H9 (cell line): ENCODE measurements at regions not wholly inside any gene's neighbourhood (a gene's known extent, or its start where the extent isn't known, plus 50 kb on each side); places are given as distances from the start of the nearest gene placed in this dataset.
"Not testable (repeated sequence)": the region's sequence is repeated elsewhere in the genome, so short reads cannot be mapped to it uniquely, and the experiment has no call there.

ENCODE experiments used
- DNase-seq: peaks from one replicate; pipeline ENCODE4 v3.0.0-alpha.2; 2017
- H2AFZ ChIP-seq: one replicate; pipeline ENCODE4 v1.6.1; 2013; ENCODE audit warnings: mild to moderate bottlenecking, low read length, control low read depth, moderate library complexity
- H2AK5ac ChIP-seq: 2 replicates; pipeline ENCODE4 v1.6.1; 2013; ENCODE audit warnings: low read length, control low read depth, mixed read lengths; ENCODE audit not compliant: insufficient read length
- H2BK120ac ChIP-seq: one replicate; pipeline ENCODE4 v1.6.1; 2013; ENCODE audit warnings: low read depth, mild to moderate bottlenecking, low read length, control low read depth, inconsistent platforms; ENCODE audit not compliant: poor library complexity, severe bottlenecking
- H2BK12ac ChIP-seq: 2 replicates; pipeline ENCODE4 v1.6.1; 2013; ENCODE audit warnings: low read length, control low read depth, mixed read lengths, low read depth; ENCODE audit not compliant: insufficient read length
- H2BK15ac ChIP-seq: 2 replicates; pipeline ENCODE4 v1.6.1; 2013; ENCODE audit warnings: low read depth, low read length, control low read depth
- H2BK20ac ChIP-seq: one replicate; pipeline ENCODE4 v1.6.1; 2013; ENCODE audit warnings: low read depth, mild to moderate bottlenecking, low read length, control low read depth, inconsistent platforms; ENCODE audit not compliant: poor library complexity, severe bottlenecking
- H2BK5ac ChIP-seq: 2 replicates; pipeline ENCODE4 v1.6.1; 2013; ENCODE audit warnings: low read length, control low read depth, mixed read lengths; ENCODE audit not compliant: insufficient read length
- H3K14ac ChIP-seq: 2 replicates; pipeline ENCODE4 v1.6.1; 2013; ENCODE audit warnings: low read length, control low read depth; ENCODE audit not compliant: insufficient read depth
- H3K18ac ChIP-seq: 2 replicates; pipeline ENCODE4 v1.6.1; 2013; ENCODE audit warnings: low read depth, mild to moderate bottlenecking, mixed read lengths, low read length, control low read depth; ENCODE audit not compliant: insufficient read length
- H3K23ac ChIP-seq: 2 replicates; pipeline ENCODE4 v1.6.1; 2013; ENCODE audit warnings: low read length, control low read depth, mixed read lengths, low read depth; ENCODE audit not compliant: insufficient read length
- H3K23me2 ChIP-seq: 2 replicates; pipeline ENCODE4 v1.6.1; 2013; ENCODE audit warnings: low read depth, mild to moderate bottlenecking, mixed read lengths, low read length, control low read depth; ENCODE audit not compliant: insufficient read length, poor library complexity, severe bottlenecking
- H3K27ac ChIP-seq: 2 replicates; pipeline ENCODE4 v1.5.1; 2013; ENCODE audit warnings: low read length, control low read depth, mixed read lengths, low read depth; ENCODE audit not compliant: insufficient read length
- H3K27me3 ChIP-seq: 2 replicates; pipeline ENCODE4 v1.6.1; 2013; ENCODE audit warnings: low read length, control low read depth, inconsistent platforms; ENCODE audit not compliant: insufficient read depth
- H3K4ac ChIP-seq: 2 replicates; pipeline ENCODE4 v1.6.1; 2013; ENCODE audit warnings: low read depth, mild to moderate bottlenecking, control low read depth, inconsistent platforms, low read length, moderate library complexity
- H3K4me1 ChIP-seq: 2 replicates; pipeline ENCODE4 v1.6.1; 2013; ENCODE audit warnings: low read length, control low read depth, inconsistent platforms; ENCODE audit not compliant: insufficient read depth
- H3K4me2 ChIP-seq: 2 replicates; pipeline ENCODE4 v1.6.1; 2013; ENCODE audit warnings: low read length, control low read depth, mixed read lengths; ENCODE audit not compliant: insufficient read length, insufficient read depth
- H3K56ac ChIP-seq: 2 replicates; pipeline ENCODE4 v1.6.1; 2013; ENCODE audit warnings: low read depth, mild to moderate bottlenecking, mixed read lengths, low read length, control low read depth; ENCODE audit not compliant: insufficient read length
- H3K79me1 ChIP-seq: 2 replicates; pipeline ENCODE4 v1.6.1; 2013; ENCODE audit warnings: low read depth, mild to moderate bottlenecking, moderate library complexity, low read length, control low read depth, inconsistent platforms; ENCODE audit not compliant: insufficient read depth, poor library complexity, severe bottlenecking
- H3K79me2 ChIP-seq: 2 replicates; pipeline ENCODE4 v1.6.1; 2013; ENCODE audit warnings: low read length, control low read depth, inconsistent platforms; ENCODE audit not compliant: insufficient read depth
- H3K9ac ChIP-seq: 2 replicates; pipeline ENCODE4 v1.6.1; 2013; ENCODE audit warnings: low read length, control low read depth, mixed read lengths; ENCODE audit not compliant: insufficient read length; ENCODE audit errors: extremely low read depth
- H3K9me3 ChIP-seq: one replicate; pipeline ENCODE4 v1.6.1; 2013; ENCODE audit warnings: low read depth, low read length, inconsistent platforms; ENCODE audit not compliant: control insufficient read depth
- H3T11ph ChIP-seq: one replicate; pipeline ENCODE4 v1.6.1; 2013; ENCODE audit warnings: mild to moderate bottlenecking, low read length, control low read depth, inconsistent platforms
- H4K20me1 ChIP-seq: one replicate; pipeline ENCODE4 v1.6.1; 2013; ENCODE audit not compliant: control insufficient read depth, insufficient read length, insufficient read depth
- H4K5ac ChIP-seq: 2 replicates; pipeline ENCODE4 v1.6.1; 2013; ENCODE audit warnings: low read depth, mild to moderate bottlenecking, mixed read lengths, low read length, control low read depth; ENCODE audit not compliant: insufficient read length
- H4K8ac ChIP-seq: replicated peaks from 2 replicates; pipeline ENCODE4 v1.6.1; 2013; ENCODE audit warnings: low read length, control low read depth, mixed read lengths, low read depth; ENCODE audit not compliant: insufficient read length
- H4K91ac ChIP-seq: 2 replicates; pipeline ENCODE4 v1.6.1; 2013; ENCODE audit warnings: low read depth, mild to moderate bottlenecking, moderate library complexity, mixed read lengths, low read length, control low read depth; ENCODE audit not compliant: insufficient read length
- H3K27ac Mint-ChIP-seq, 3 experiments: 2 replicates in 2 of 3; 3 replicates in 1 of 3; pipeline ENCODE4 v1.8.0; 2020 to 2021; ENCODE audit warnings: mixed read lengths in 3 of 3, mild to moderate bottlenecking in 1 of 3, moderate library complexity in 1 of 3
- H3K27me3 Mint-ChIP-seq: 2 replicates; pipeline ENCODE4 v1.8.0; 2021; ENCODE audit warnings: low read depth, mild to moderate bottlenecking, moderate library complexity, mixed read lengths
- H3K36me3 Mint-ChIP-seq, 3 experiments: 2 replicates in 2 of 3; 3 replicates in 1 of 3; pipeline ENCODE4 v1.8.0; 2020 to 2021; ENCODE audit warnings: low read depth in 3 of 3, mixed read lengths in 3 of 3; ENCODE audit not compliant: insufficient read depth in 1 of 3
- H3K4me1 Mint-ChIP-seq, 2 experiments: 2 replicates each; pipeline ENCODE4 v1.8.0; 2020; ENCODE audit warnings: mixed read lengths in 2 of 2
- H3K4me3 Mint-ChIP-seq, 2 experiments: 2 replicates in 1 of 2; 3 replicates in 1 of 2; pipeline ENCODE4 v1.8.0; 2020 to 2021; ENCODE audit warnings: mild to moderate bottlenecking in 2 of 2, mixed read lengths in 2 of 2, moderate library complexity in 1 of 2
- H3K9me3 Mint-ChIP-seq, 2 experiments: 2 replicates in 1 of 2; 3 replicates in 1 of 2; pipeline ENCODE4 v1.8.0; 2020; ENCODE audit warnings: mild to moderate bottlenecking in 2 of 2, mixed read lengths in 2 of 2, moderate library complexity in 1 of 2
- CTCF ChIP-seq: fragments of 200-600 bp; sonication (generic); conservative IDR thresholded peaks from 3 replicates; pipeline ENCODE4 v1.8.0; 2021; ENCODE audit warnings: antibody characterized with exemption, mild to moderate bottlenecking
- WGBS: extraction: QIAGEN DNeasy Blood & Tissue Kit; methylation state at CpG from one replicate; pipeline ENCODE4 v1.1.7; 2013; ENCODE audit warnings: missing lambda C conversion rate, low lambda C conversion rate, mixed read lengths; ENCODE audit not compliant: insufficient read length; ENCODE audit errors: extremely low coverage; 5-methylcytosine and 5-hydroxymethylcytosine counted together

- Histone ChIP-seq H3K27ac (no peak overlapping the region), H3K79me2 (no peaks in the 10 kb centered on the region), H3K9ac (no peak overlapping the region), H2BK120ac (no peak overlapping the region), H3K18ac (no peak overlapping the region), H3K9me3 (no peaks in the 10 kb centered on the region), H2AK5ac (no peak overlapping the region), H3K79me1 (no peaks in the 10 kb centered on the region), H4K20me1 (no peaks in the 10 kb centered on the region), H3K23me2 (no peaks in the 10 kb centered on the region), H3K4me1 (no peaks in the 10 kb centered on the region), H2BK20ac (no peak overlapping the region), H4K8ac (no peak overlapping the region), H3K27me3 (peaks cover 20% of the 10 kb centered on the region; the same call in 1 of the 2 replicates), H3K4me2 (no peak overlapping the region), H4K5ac (no peak overlapping the region), H3K14ac (no peak overlapping the region), H4K91ac (no peak overlapping the region), H3K4ac (no peak overlapping the region), H3K56ac (no peak overlapping the region), H3T11ph (no peak overlapping the region), H2BK12ac (no peak overlapping the region), H2BK15ac (no peak overlapping the region), H2AFZ (no peak overlapping the region), H2BK5ac (no peak overlapping the region), H3K23ac (no peak overlapping the region)
- peaks cover 46 to 51% of the 10 kb centered on the region in 2 experiments for H3K9me3 Mint-ChIP-seq
- H3K27ac Mint-ChIP-seq, result no peak overlapping the region
- H3K36me3 Mint-ChIP-seq, result no peaks in the 10 kb centered on the region; a peak in 1 of 7 replicates
- no CpG with 5 or more reads among the region's 2 CpGs for WGBS
- H3K4me3 Mint-ChIP-seq, result no peak overlapping the region
- peaks cover 4 to 9% of the 10 kb centered on the region in 2 experiments for H3K4me1 Mint-ChIP-seq
- peaks cover 98% of the 10 kb centered on the region for H3K27me3 Mint-ChIP-seq
- TF ChIP-seq CTCF, result no peak
- DNase-seq, result no peak
Observed at GRCh38 chrX:28124416-28124815, 143.2 kb upstream of the DCAF8L1 start.

- H3T11ph ChIP-seq, H4K91ac ChIP-seq, H3K4me3 Mint-ChIP-seq, H4K20me1 ChIP-seq, H2BK120ac ChIP-seq, H4K8ac ChIP-seq, H2BK5ac ChIP-seq, H3K9me3 ChIP-seq, H3K18ac ChIP-seq, H2AK5ac ChIP-seq, H3K27ac Mint-ChIP-seq, H3K9ac ChIP-seq, H3K4me1 ChIP-seq, H2BK12ac ChIP-seq, H3K4me1 Mint-ChIP-seq, H3K79me1 ChIP-seq, H2BK15ac ChIP-seq, H3K36me3 Mint-ChIP-seq, DNase-seq, H2BK20ac ChIP-seq, H3K14ac ChIP-seq, H3K23ac ChIP-seq, H3K56ac ChIP-seq, H3K4ac ChIP-seq, H3K23me2 ChIP-seq, H4K5ac ChIP-seq, H3K79me2 ChIP-seq, H3K4me2 ChIP-seq, H3K27ac ChIP-seq, H2AFZ ChIP-seq: not testable (repeated sequence)
- H3K9me3 Mint-ChIP-seq, result peaks cover 30 to 37% of the 10 kb centered on the region in 2 experiments
- H3K27me3 Mint-ChIP-seq, result peaks cover 94% of the 10 kb centered on the region
- peaks cover 10% of the 10 kb centered on the region for H3K27me3 ChIP-seq
- no CpG with 5 or more reads among the region's 8 CpGs for WGBS
Observed at GRCh38 chrX:28120580-28121245, 139.5 kb upstream of the DCAF8L1 start.
